ENCODE measurements at regions not wholly inside any gene's neighbourhood (a gene's known extent, or its start where the extent isn't known, plus 50 kb on each side); places are given as distances from the start of the nearest gene placed in this dataset.

DNA sequence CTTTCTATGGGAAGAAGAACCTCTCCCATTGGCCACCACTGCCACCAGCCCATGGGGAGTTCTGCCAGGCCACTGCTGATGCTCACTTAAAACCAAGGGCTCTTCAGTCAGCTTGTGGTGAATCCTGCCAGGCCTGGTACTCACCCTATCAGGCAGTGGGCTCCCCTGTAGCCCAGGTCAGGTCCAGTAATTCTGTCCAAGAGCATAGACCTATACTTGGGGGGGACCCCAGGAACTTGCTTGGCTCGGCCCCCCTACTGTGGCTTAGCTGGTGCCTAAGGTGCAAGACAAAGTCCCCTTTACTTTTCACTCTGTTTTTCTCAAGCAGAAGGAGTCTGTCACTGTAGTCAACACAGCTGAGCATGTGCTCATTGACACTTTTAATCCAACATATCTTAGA is 1012.2 kb downstream of the PCDH19 start:
- H3K4me3 ChIP-seq (ENCODE audit: low read depth, low read length) = no peak overlapping the region
- no peak for DNase-seq (ENCODE audit: low read depth)
- TF ChIP-seq, protein P1, sequence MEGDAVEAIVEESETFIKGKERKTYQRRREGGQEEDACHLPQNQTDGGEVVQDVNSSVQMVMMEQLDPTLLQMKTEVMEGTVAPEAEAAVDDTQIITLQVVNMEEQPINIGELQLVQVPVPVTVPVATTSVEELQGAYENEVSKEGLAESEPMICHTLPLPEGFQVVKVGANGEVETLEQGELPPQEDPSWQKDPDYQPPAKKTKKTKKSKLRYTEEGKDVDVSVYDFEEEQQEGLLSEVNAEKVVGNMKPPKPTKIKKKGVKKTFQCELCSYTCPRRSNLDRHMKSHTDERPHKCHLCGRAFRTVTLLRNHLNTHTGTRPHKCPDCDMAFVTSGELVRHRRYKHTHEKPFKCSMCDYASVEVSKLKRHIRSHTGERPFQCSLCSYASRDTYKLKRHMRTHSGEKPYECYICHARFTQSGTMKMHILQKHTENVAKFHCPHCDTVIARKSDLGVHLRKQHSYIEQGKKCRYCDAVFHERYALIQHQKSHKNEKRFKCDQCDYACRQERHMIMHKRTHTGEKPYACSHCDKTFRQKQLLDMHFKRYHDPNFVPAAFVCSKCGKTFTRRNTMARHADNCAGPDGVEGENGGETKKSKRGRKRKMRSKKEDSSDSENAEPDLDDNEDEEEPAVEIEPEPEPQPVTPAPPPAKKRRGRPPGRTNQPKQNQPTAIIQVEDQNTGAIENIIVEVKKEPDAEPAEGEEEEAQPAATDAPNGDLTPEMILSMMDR (conservative IDR thresholded peaks at IDR 0.05; ENCODE audit: low read depth, low read length) = no peak

DNA sequence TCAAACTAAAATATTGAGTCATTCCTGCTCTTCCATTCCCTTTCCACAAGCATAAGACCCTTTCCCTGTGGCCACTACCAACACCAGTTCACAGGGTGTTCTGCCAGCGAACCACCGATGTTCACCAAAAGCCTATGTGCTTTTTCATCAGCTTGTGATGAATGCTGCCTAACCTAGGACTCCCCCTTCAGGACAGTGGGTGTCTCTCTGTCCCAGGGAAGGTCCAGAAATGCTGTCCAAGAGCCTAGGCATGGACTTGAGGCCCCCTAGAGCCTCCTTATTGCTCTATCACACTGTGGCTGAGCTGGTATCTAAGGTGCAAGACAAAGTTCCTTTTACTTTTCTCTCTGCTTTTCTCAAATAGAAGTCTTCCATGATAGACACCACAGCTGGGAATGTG is 1015.6 kb downstream of the PCDH19 start:
- no peak overlapping the region for H3K4me3 ChIP-seq (ENCODE audit: low read depth, low read length)
- no peak for DNase-seq (ENCODE audit: low read depth)
- TF ChIP-seq, protein P1 (conservative IDR thresholded peaks at IDR 0.05; ENCODE audit: low read depth, low read length) = no peak

DNA sequence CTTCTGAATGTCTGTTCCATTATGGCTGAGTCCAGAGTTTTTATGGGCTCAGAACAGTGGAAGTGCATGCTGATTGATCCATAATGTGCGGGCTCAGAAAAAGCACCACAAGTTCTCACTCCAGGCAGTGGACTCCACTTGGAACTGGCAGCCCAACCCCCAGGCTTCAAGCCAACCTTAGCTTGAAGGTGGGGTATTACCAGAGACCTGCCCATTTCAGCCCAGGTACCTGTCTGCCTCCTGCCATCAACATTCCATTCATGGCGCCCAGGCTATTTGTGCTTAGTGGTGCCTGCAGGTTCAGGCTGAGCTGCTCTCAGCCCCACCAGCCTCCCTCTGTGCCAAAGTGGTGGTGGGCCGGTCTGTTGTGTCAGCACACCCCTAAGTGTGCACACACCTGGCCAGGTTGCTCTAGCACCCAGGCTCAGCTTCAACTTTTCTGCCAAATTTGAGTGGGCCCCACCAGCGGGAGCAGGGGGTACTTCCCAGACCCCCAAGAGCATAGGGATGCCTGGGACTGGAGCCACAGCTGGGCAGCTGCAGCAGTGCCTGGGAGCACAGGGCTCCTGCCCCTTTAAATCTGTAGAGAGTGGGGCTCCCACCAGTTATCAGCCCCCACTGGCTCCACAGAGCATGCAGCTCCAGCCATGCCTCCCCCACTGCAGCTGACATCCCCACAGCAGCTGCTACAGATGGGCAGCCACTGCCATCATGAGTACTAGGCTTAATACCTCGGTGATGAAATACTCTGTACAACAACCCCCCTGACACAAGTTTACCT is 1025.3 kb downstream of the PCDH19 start:
- TF ChIP-seq, protein P1 (conservative IDR thresholded peaks at IDR 0.05; ENCODE audit: low read depth, low read length) = no peak
- no peak for DNase-seq (ENCODE audit: low read depth)

DNA sequence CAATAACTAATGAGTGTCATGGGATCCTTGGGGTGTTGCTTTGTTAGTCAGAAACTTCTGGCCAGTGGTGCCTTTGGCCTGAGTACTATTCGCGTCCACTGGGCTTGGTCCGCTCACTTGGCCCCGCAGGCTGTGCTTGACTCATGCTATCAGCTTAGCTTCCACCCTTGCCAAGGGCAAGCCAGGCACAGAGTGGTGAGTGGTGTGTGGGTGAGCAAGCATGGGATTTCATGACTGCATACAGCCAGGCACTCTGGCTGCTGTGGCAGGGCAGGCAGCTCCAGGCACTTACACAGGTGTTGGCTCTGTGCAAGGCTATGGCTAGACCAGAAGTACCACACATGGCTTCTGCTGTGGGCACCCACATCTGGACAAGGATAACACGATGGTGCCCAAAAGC is 1026.3 kb downstream of the PCDH19 start:
- TF ChIP-seq, protein P1 (conservative IDR thresholded peaks at IDR 0.05; ENCODE audit: low read depth, low read length) = no peak
- H3K4me3 ChIP-seq (ENCODE audit: low read depth, low read length) = no peak overlapping the region
- no peak for DNase-seq (ENCODE audit: low read depth)

More for the DNA sequence above, 1025.3 kb downstream of the PCDH19 start:
- no peak overlapping the region for H3K4me3 ChIP-seq (ENCODE audit: low read depth, low read length)

DNA sequence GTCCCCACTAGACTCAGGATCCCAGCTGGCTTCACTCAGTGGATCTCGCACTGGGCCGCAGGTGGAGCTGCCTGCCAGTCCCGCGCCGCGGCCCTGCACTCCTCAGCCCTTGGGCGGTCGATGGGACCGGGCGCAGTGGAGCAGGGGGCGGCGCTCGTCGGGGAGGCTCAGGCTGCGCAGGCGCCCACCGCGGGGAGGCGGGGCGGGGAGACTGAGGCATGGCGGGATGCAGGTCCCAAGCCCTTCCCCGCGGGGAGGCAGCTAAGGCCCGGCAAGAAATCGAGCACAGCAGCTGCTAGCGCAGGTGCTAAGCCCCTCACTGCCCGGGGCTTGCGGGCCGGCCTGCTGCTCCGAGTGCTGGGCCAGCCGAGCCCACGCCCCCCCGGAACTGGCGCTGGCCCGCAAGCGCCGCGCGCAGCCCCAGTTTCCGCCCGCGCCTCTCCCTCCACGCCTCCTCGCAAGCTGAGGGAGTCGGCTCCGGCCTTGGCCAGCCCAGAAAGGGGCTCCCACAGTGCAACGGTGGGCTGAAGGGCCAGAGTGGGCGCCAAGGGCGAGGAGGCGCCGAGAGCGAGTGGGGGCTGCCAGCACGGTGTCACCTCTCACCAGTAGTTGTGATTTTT is 1038.0 kb downstream of the PCDH19 start:
- H3K4me3 ChIP-seq (ENCODE audit: low read depth, low read length) = no peak overlapping the region
- TF ChIP-seq, protein P1 (conservative IDR thresholded peaks at IDR 0.05; ENCODE audit: low read depth, low read length) = no peak
- no peak for DNase-seq (ENCODE audit: low read depth)

DNA sequence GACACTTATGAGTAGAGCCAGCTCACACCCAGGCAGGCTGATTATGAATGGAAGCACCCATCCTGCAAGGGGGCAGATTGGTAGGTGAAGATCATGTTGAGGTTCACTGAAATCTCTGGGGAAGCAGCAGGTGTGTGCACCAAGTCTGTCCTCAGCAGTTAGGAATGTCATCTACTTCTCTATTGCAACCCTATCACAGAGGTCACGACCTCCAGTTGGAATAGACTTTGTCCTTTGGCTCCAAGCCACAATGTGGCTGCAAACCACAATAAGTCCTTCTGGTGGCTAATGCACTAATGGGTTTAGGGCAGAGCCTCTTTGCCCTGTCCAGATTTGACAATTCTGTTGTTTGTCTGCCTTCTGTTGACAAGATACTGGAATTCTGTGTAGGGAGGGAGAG is 1056.7 kb downstream of the PCDH19 start:
- H3K4me3 ChIP-seq (ENCODE audit: low read depth, low read length) = no peak overlapping the region
- TF ChIP-seq, protein P1 (conservative IDR thresholded peaks at IDR 0.05; ENCODE audit: low read depth, low read length) = no peak
- no peak for DNase-seq (ENCODE audit: low read depth)

DNA sequence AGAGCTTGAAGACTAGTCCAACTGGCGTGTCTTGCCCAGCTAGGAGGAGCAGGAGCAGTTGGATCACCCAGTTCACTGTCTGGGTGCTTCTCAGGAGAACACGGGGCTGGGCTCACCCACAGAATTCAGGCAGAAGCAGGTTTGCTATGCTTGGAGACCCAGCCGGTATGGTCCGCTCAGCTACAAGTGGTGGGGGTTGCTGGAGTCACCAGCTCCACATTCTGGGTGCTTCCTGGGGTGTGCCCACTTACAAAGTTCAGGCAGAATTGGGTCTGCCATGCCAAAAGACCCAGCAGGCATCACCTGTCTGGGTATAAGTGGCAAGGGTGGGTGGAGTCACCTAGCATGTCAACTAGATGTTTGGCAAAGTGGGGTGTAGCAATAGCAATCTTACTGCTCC is 1061.8 kb downstream of the PCDH19 start:
- no peak overlapping the region for H3K4me3 ChIP-seq (ENCODE audit: low read depth, low read length)
- TF ChIP-seq, protein P1 (conservative IDR thresholded peaks at IDR 0.05; ENCODE audit: low read depth, low read length) = no peak
- DNase-seq (ENCODE audit: low read depth) = no peak
